H1 (cell line): ENCODE measurements at regions not wholly inside any gene's neighbourhood (a gene's known extent, or its start where the extent isn't known, plus 50 kb on each side); places are given as distances from the start of the nearest gene placed in this dataset.

Source experiments
- CTCF ChIP-seq, 3 experiments: IDR thresholded peaks; 1 replicate in 2 of 3; 2 replicates in 1 of 3; pipeline versions ENCODE4 v1.5.1 to v1.6.1; 2011; ENCODE audit warnings: low read length in 3 of 3, mild to moderate bottlenecking in 3 of 3, inconsistent platforms in 2 of 3, low read depth in 1 of 3, moderate library complexity in 1 of 3; ENCODE audit not compliant: insufficient read depth in 1 of 3; ENCODE audit errors: control extremely low read depth in 1 of 3
- POLR2A ChIP-seq, 2 experiments: IDR thresholded peaks; 1 replicate in 1 of 2; 2 replicates in 1 of 2; pipeline ENCODE4 v1.6.1; 2011; ENCODE audit warnings: low read depth in 2 of 2, low read length in 2 of 2, mild to moderate bottlenecking in 2 of 2; ENCODE audit errors: control extremely low read depth in 1 of 2
- RAD21 ChIP-seq, 2 experiments: IDR thresholded peaks in 1 of 2; conservative IDR thresholded peaks in 1 of 2; 2 replicates each; pipeline ENCODE4 v1.6.1; 2011; ENCODE audit warnings: low read depth in 2 of 2, low read length in 2 of 2, improper control_type of control experiment in 1 of 2, inconsistent platforms in 1 of 2, mild to moderate bottlenecking in 1 of 2, moderate library complexity in 1 of 2
- SIN3A ChIP-seq, 2 experiments: IDR thresholded peaks in 1 of 2; conservative IDR thresholded peaks in 1 of 2; 2 replicates each; pipeline ENCODE4 v1.6.1; 2011 to 2012; ENCODE audit warnings: low read length in 2 of 2, improper control_type of control experiment in 1 of 2, low read depth in 1 of 2, mild to moderate bottlenecking in 1 of 2

- TF ChIP-seq RAD21 (IDR thresholded peaks at IDR 0.05 in 1 of 2, conservative IDR thresholded peaks at IDR 0.05 in 1 of 2; ENCODE audit: low read depth in 2 of 2, low read length in 2 of 2) (no peak), CTCF (IDR thresholded peaks at IDR 0.05; ENCODE audit: control extremely low read depth in 1 of 3, insufficient read depth in 1 of 3, low read depth in 1 of 3, low read length in 3 of 3) (no peak), SIN3A (conservative IDR thresholded peaks at IDR 0.05 in 1 of 2, IDR thresholded peaks at IDR 0.05 in 1 of 2; ENCODE audit: low read depth in 1 of 2, low read length in 2 of 2) (no peak), POLR2A (IDR thresholded peaks at IDR 0.05; ENCODE audit: control extremely low read depth in 1 of 2, low read depth in 2 of 2, low read length in 2 of 2) (no peak)
Observed at GRCh38 chr18:44609181-44609941, 71.3 kb upstream of the SETBP1 start.
